HL-60 (cell line): ENCODE measurements at regions not wholly inside any gene's neighbourhood (a gene's known extent, or its start where the extent isn't known, plus 50 kb on each side); places are given as distances from the start of the nearest gene placed in this dataset.

Experiments used
- DNase-seq, 2 experiments: peaks; one replicate each; pipeline ENCODE4 v3.0.0-alpha.2; 2010 to 2020; ENCODE audit warnings: low read depth in 1 of 2, low spot score in 1 of 2
- H3K27ac ChIP-seq: fragments of 250-450 bp; sonication (Bioruptor Pico); replicated peaks from 2 replicates; pipeline ENCODE4 v1.5.1; 2020; ENCODE audit warnings: mild to moderate bottlenecking, moderate library complexity
- H3K27me3 ChIP-seq: fragments of 250-450 bp; sonication (Bioruptor Pico); 2 replicates; pipeline ENCODE4 v1.5.1; 2021; ENCODE audit warnings: mild to moderate bottlenecking, moderate library complexity; ENCODE audit not compliant: insufficient read depth, poor library complexity, severe bottlenecking
- H3K4me3 ChIP-seq: replicated peaks from 2 replicates; pipeline ENCODE4 v1.5.1; 2011; ENCODE audit warnings: mild to moderate bottlenecking, control low read depth, low read length; ENCODE audit not compliant: insufficient read depth
- GABPA ChIP-seq: IDR thresholded peaks from 2 replicates; pipeline ENCODE4 v1.6.1; 2012; ENCODE audit warnings: low read depth
- POLR2AphosphoS5 ChIP-seq: IDR thresholded peaks from 2 replicates; pipeline ENCODE4 v1.6.1; 2012; ENCODE audit warnings: low read depth
- REST ChIP-seq: IDR thresholded peaks from 2 replicates; pipeline ENCODE4 v1.6.1; 2012; ENCODE audit warnings: low read depth; ENCODE audit not compliant: insufficient replicate concordance
- SPI1 ChIP-seq: IDR thresholded peaks from 2 replicates; pipeline ENCODE4 v1.6.1; 2012; ENCODE audit warnings: low read depth, mild to moderate bottlenecking, borderline replicate concordance
- TF ChIP-seq, protein P1 (sequence below): IDR thresholded peaks from one replicate; pipeline ENCODE4 v1.5.1; 2011; ENCODE audit warnings: low read length, control low read depth, inconsistent platforms; ENCODE audit not compliant: insufficient read depth

GRCh38 chr5:120841830-120842229 lies 377.7 kb downstream of the PRR16 start:
- Histone ChIP-seq H3K27me3 (no peaks in the 10 kb centered on the region), H3K4me3 (no peak overlapping the region), H3K27ac (no peak overlapping the region)
- no peak for TF ChIP-seq GABPA
- TF ChIP-seq POLR2AphosphoS5 = no peak
- DNase-seq = no peak

DNA sequence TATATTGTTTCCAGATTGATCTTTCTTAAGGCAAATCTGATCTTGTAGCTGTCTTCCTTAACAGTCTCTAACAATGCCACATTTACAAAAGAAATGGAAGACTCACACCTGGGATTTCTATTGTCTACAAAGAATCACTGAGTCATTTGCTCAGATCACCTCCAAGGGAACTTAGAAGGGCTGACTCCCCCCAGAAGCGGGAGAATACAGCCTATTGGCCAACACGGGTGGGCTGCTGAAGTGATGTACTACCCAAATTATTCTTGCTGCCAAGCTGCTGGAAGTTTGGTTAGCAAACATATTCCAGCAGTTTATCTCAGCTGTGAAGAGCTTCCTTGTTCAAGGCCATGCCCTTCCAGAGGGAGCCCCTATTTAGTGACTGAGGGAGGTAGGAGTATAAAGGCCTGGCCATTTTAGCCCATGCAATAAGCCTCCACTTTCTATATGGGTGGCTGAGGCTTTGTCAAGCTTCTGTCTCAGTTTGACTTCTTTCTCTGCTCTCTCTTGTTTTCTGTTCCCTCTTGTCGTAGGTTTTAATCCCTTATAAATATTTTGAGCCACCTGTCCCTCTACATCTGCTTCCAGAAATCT lies 379.4 kb downstream of the PRR16 start:
- no peak for TF ChIP-seq GABPA
- TF ChIP-seq SPI1 = no peak
- TF ChIP-seq REST = no peak
- TF ChIP-seq, protein P1, sequence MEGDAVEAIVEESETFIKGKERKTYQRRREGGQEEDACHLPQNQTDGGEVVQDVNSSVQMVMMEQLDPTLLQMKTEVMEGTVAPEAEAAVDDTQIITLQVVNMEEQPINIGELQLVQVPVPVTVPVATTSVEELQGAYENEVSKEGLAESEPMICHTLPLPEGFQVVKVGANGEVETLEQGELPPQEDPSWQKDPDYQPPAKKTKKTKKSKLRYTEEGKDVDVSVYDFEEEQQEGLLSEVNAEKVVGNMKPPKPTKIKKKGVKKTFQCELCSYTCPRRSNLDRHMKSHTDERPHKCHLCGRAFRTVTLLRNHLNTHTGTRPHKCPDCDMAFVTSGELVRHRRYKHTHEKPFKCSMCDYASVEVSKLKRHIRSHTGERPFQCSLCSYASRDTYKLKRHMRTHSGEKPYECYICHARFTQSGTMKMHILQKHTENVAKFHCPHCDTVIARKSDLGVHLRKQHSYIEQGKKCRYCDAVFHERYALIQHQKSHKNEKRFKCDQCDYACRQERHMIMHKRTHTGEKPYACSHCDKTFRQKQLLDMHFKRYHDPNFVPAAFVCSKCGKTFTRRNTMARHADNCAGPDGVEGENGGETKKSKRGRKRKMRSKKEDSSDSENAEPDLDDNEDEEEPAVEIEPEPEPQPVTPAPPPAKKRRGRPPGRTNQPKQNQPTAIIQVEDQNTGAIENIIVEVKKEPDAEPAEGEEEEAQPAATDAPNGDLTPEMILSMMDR = no peak
- TF ChIP-seq POLR2AphosphoS5 = no peak
- Histone ChIP-seq H3K4me3 (no peak overlapping the region), H3K27me3 (no peaks in the 10 kb centered on the region), H3K27ac (no peak overlapping the region)
- DNase-seq = no peak

- TF ChIP-seq POLR2AphosphoS5 (no peak), REST (no peak), GABPA (no peak), SPI1 (no peak)
- TF ChIP-seq, protein P1 = no peak
- no peaks in the 10 kb centered on the region for H3K27me3 ChIP-seq
- H3K27ac ChIP-seq = no peak overlapping the region
- no peak for DNase-seq
- no peak overlapping the region for H3K4me3 ChIP-seq
These were observed 384.8 kb downstream of the PRR16 start for GRCh38 chr5:120848883-120849282.

DNA sequence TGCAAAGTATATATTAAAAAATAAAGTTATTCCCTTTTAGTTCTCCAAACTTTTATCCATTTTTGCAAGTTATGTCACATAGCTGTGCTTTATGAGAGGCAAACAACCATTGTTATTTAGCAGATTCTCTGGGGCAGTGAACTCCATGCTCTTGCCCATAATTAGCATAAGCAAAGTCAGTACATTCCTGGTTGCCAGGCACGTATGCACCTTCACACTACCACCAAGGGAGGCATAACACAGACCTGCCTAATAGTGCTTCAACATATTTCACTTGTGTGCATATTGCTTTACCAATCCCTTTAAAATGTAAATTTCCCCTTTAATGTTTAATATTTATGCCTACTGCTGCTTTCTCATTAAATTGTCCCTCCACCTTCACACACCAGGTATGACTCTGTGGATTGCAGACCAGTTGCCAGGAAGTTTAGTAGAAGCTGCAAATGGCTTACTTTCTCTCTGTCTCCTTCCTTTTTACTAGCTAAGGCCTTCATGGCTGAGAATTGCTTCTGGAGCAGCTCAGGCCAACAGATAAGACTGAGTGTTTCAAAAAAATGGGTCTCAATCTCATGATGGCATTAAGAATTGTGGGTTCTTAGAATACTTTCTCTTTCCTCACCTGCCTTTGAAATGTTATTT lies 388.2 kb downstream of the PRR16 start:
- Histone ChIP-seq H3K27me3 (no peaks in the 10 kb centered on the region), H3K27ac (no peak overlapping the region), H3K4me3 (no peak overlapping the region)
- DNase-seq = no peak
- no peak for TF ChIP-seq SPI1
- TF ChIP-seq POLR2AphosphoS5 = no peak
- no peak for TF ChIP-seq REST
- TF ChIP-seq, protein P1 = no peak
- TF ChIP-seq GABPA = no peak
